ENCODE measurements at regions not wholly inside any gene's neighbourhood (a gene's known extent, or its start where the extent isn't known, plus 50 kb on each side); places are given as distances from the start of the nearest gene placed in this dataset.

GRCh38 chr12:124440031-124440626 is 127.3 kb downstream of the NCOR2 start:
- Histone ChIP-seq H3K9ac (ENCODE audit: low read depth in 1 of 2, low read length in 2 of 2) (no peak overlapping the region), H3K9me3 (ENCODE audit: control insufficient read depth in 2 of 2, low read length in 2 of 2) (no peaks in the 10 kb centered on the region), H3K36me3 (ENCODE audit: control insufficient read depth in 2 of 2, insufficient read depth in 2 of 2, low read length in 2 of 2) (peaks cover 14% of the 10 kb centered on the region in 2 donors), H3K27me3 (ENCODE audit: control insufficient read depth in 2 of 2, insufficient read depth in 2 of 2, low read length in 2 of 2) (no peaks in the 10 kb centered on the region), H3K4me1 (ENCODE audit: control insufficient read depth in 2 of 2, insufficient read depth in 2 of 2, low read length in 2 of 2) (peaks cover 2 to 6% of the 10 kb centered on the region in 2 donors), H3K27ac (ENCODE audit: low read depth in 2 of 2, low read length in 2 of 2) (peak overlapping the region; percentile 34 to 52), H3K4me3 (ENCODE audit: low read length in 2 of 2) (no peak overlapping the region)

- H3K36me3 ChIP-seq (ENCODE audit: control insufficient read depth in 2 of 2, insufficient read depth in 2 of 2, low read length in 2 of 2), result peaks cover 11 to 12% of the 10 kb centered on the region in 2 donors
- H3K4me1 ChIP-seq (ENCODE audit: control insufficient read depth in 2 of 2, insufficient read depth in 2 of 2, low read length in 2 of 2), result peaks cover 2 to 3% of the 10 kb centered on the region in 2 donors
- no peak overlapping the region for H3K27ac ChIP-seq (ENCODE audit: low read depth in 2 of 2, low read length in 2 of 2)
Observed at GRCh38 chr12:124438437-124439056, 128.9 kb downstream of the NCOR2 start.

GRCh38 chr12:124437617-124438436 is 129.6 kb downstream of the NCOR2 start:
- no peak overlapping the region for H3K9ac ChIP-seq (ENCODE audit: low read depth in 1 of 2, low read length in 2 of 2)
- H3K27ac ChIP-seq (ENCODE audit: low read depth in 2 of 2, low read length in 2 of 2), result no peak overlapping the region
- H3K4me1 ChIP-seq (ENCODE audit: control insufficient read depth in 2 of 2, insufficient read depth in 2 of 2, low read length in 2 of 2), result peaks cover 2 to 3% of the 10 kb centered on the region in 2 donors
- peaks cover 10 to 12% of the 10 kb centered on the region in 2 donors for H3K36me3 ChIP-seq (ENCODE audit: control insufficient read depth in 2 of 2, insufficient read depth in 2 of 2, low read length in 2 of 2)
- no peaks in the 10 kb centered on the region for H3K27me3 ChIP-seq (ENCODE audit: control insufficient read depth in 2 of 2, insufficient read depth in 2 of 2, low read length in 2 of 2)
- H3K9me3 ChIP-seq (ENCODE audit: control insufficient read depth in 2 of 2, low read length in 2 of 2), result no peaks in the 10 kb centered on the region
- H3K4me3 ChIP-seq (ENCODE audit: low read length in 2 of 2), result no peak overlapping the region

More at GRCh38 chr12:124438437-124439056, 128.9 kb downstream of the NCOR2 start:
- H3K4me3 ChIP-seq (ENCODE audit: low read length in 2 of 2), result no peak overlapping the region
- H3K27me3 ChIP-seq (ENCODE audit: control insufficient read depth in 2 of 2, insufficient read depth in 2 of 2, low read length in 2 of 2), result no peaks in the 10 kb centered on the region
- H3K9me3 ChIP-seq (ENCODE audit: control insufficient read depth in 2 of 2, low read length in 2 of 2), result no peaks in the 10 kb centered on the region
- H3K9ac ChIP-seq (ENCODE audit: low read depth in 1 of 2, low read length in 2 of 2), result no peak overlapping the region

GRCh38 chr12:124437121-124437520 is 130.3 kb downstream of the NCOR2 start:
- Histone ChIP-seq H3K27me3 (ENCODE audit: control insufficient read depth in 2 of 2, insufficient read depth in 2 of 2, low read length in 2 of 2) (no peaks in the 10 kb centered on the region), H3K4me3 (ENCODE audit: low read length in 2 of 2) (no peak overlapping the region), H3K4me1 (ENCODE audit: control insufficient read depth in 2 of 2, insufficient read depth in 2 of 2, low read length in 2 of 2) (peaks cover 2 to 5% of the 10 kb centered on the region in 2 donors), H3K27ac (ENCODE audit: low read depth in 2 of 2, low read length in 2 of 2) (no peak overlapping the region), H3K9ac (ENCODE audit: low read depth in 1 of 2, low read length in 2 of 2) (no peak overlapping the region), H3K9me3 (ENCODE audit: control insufficient read depth in 2 of 2, low read length in 2 of 2) (no peaks in the 10 kb centered on the region), H3K36me3 (ENCODE audit: control insufficient read depth in 2 of 2, insufficient read depth in 2 of 2, low read length in 2 of 2) (peaks cover 7 to 12% of the 10 kb centered on the region in 2 donors)

GRCh38 chr12:124436366-124436765 is 131.0 kb downstream of the NCOR2 start:
- Histone ChIP-seq H3K4me3 (ENCODE audit: low read length in 2 of 2) (no peak overlapping the region), H3K27me3 (ENCODE audit: control insufficient read depth in 2 of 2, insufficient read depth in 2 of 2, low read length in 2 of 2) (no peaks in the 10 kb centered on the region), H3K36me3 (ENCODE audit: control insufficient read depth in 2 of 2, insufficient read depth in 2 of 2, low read length in 2 of 2) (peaks cover 7 to 8% of the 10 kb centered on the region in 2 donors), H3K9me3 (ENCODE audit: control insufficient read depth in 2 of 2, low read length in 2 of 2) (no peaks in the 10 kb centered on the region), H3K9ac (ENCODE audit: low read depth in 1 of 2, low read length in 2 of 2) (no peak overlapping the region), H3K27ac (ENCODE audit: low read depth in 2 of 2, low read length in 2 of 2) (no peak overlapping the region), H3K4me1 (ENCODE audit: control insufficient read depth in 2 of 2, insufficient read depth in 2 of 2, low read length in 2 of 2) (peaks cover 2 to 6% of the 10 kb centered on the region in 2 donors)

- no peaks in the 10 kb centered on the region for H3K9me3 ChIP-seq (ENCODE audit: control insufficient read depth in 2 of 2, low read length in 2 of 2)
- no peak overlapping the region for H3K4me3 ChIP-seq (ENCODE audit: low read length in 2 of 2)
- H3K36me3 ChIP-seq (ENCODE audit: control insufficient read depth in 2 of 2, insufficient read depth in 2 of 2, low read length in 2 of 2), result peaks cover 7 to 10% of the 10 kb centered on the region in 2 donors
- H3K4me1 ChIP-seq (ENCODE audit: control insufficient read depth in 2 of 2, insufficient read depth in 2 of 2, low read length in 2 of 2), result peaks cover 2 to 6% of the 10 kb centered on the region in 2 donors
- H3K9ac ChIP-seq (ENCODE audit: low read depth in 1 of 2, low read length in 2 of 2), result no peak overlapping the region
- H3K27me3 ChIP-seq (ENCODE audit: control insufficient read depth in 2 of 2, insufficient read depth in 2 of 2, low read length in 2 of 2), result no peaks in the 10 kb centered on the region
- H3K27ac ChIP-seq (ENCODE audit: low read depth in 2 of 2, low read length in 2 of 2), result no peak overlapping the region
Observed at GRCh38 chr12:124435806-124436345, 131.5 kb downstream of the NCOR2 start.

GRCh38 chr12:124434951-124435805 is 132.2 kb downstream of the NCOR2 start:
- H3K4me1 ChIP-seq (ENCODE audit: control insufficient read depth in 2 of 2, insufficient read depth in 2 of 2, low read length in 2 of 2), result peaks cover 0 to 4% of the 10 kb centered on the region in 2 donors
- no peak overlapping the region for H3K4me3 ChIP-seq (ENCODE audit: low read length in 2 of 2)
- H3K27me3 ChIP-seq (ENCODE audit: control insufficient read depth in 2 of 2, insufficient read depth in 2 of 2, low read length in 2 of 2), result no peaks in the 10 kb centered on the region
- H3K9me3 ChIP-seq (ENCODE audit: control insufficient read depth in 2 of 2, low read length in 2 of 2), result no peaks in the 10 kb centered on the region
- H3K36me3 ChIP-seq (ENCODE audit: control insufficient read depth in 2 of 2, insufficient read depth in 2 of 2, low read length in 2 of 2), result peaks cover 11 to 15% of the 10 kb centered on the region in 2 donors
- H3K9ac ChIP-seq (ENCODE audit: low read depth in 1 of 2, low read length in 2 of 2), result no peak overlapping the region
- H3K27ac ChIP-seq (ENCODE audit: low read depth in 2 of 2, low read length in 2 of 2), result no peak overlapping the region

GRCh38 chr12:124434354-124434753 is 133.1 kb downstream of the NCOR2 start:
- Histone ChIP-seq H3K36me3 (ENCODE audit: control insufficient read depth in 2 of 2, insufficient read depth in 2 of 2, low read length in 2 of 2) (peaks cover 16 to 23% of the 10 kb centered on the region in 2 donors), H3K9ac (ENCODE audit: low read depth in 1 of 2, low read length in 2 of 2) (no peak overlapping the region), H3K4me1 (ENCODE audit: control insufficient read depth in 2 of 2, insufficient read depth in 2 of 2, low read length in 2 of 2) (peaks cover 0 to 3% of the 10 kb centered on the region in 2 donors), H3K27me3 (ENCODE audit: control insufficient read depth in 2 of 2, insufficient read depth in 2 of 2, low read length in 2 of 2) (no peaks in the 10 kb centered on the region), H3K4me3 (ENCODE audit: low read length in 2 of 2) (no peak overlapping the region), H3K27ac (ENCODE audit: low read depth in 2 of 2, low read length in 2 of 2) (no peak overlapping the region), H3K9me3 (ENCODE audit: control insufficient read depth in 2 of 2, low read length in 2 of 2) (no peaks in the 10 kb centered on the region)

GRCh38 chr12:124433879-124434278 is 133.5 kb downstream of the NCOR2 start:
- no peak overlapping the region for H3K9ac ChIP-seq (ENCODE audit: low read depth in 1 of 2, low read length in 2 of 2)
- H3K36me3 ChIP-seq (ENCODE audit: control insufficient read depth in 2 of 2, insufficient read depth in 2 of 2, low read length in 2 of 2), result peaks cover 16 to 27% of the 10 kb centered on the region in 2 donors
- peaks cover 3 to 4% of the 10 kb centered on the region in 2 donors for H3K4me1 ChIP-seq (ENCODE audit: control insufficient read depth in 2 of 2, insufficient read depth in 2 of 2, low read length in 2 of 2)
- no peak overlapping the region for H3K4me3 ChIP-seq (ENCODE audit: low read length in 2 of 2)
- no peak overlapping the region for H3K27ac ChIP-seq (ENCODE audit: low read depth in 2 of 2, low read length in 2 of 2)
- no peaks in the 10 kb centered on the region for H3K9me3 ChIP-seq (ENCODE audit: control insufficient read depth in 2 of 2, low read length in 2 of 2)
- H3K27me3 ChIP-seq (ENCODE audit: control insufficient read depth in 2 of 2, insufficient read depth in 2 of 2, low read length in 2 of 2), result no peaks in the 10 kb centered on the region
